ENCODE measurements at regions not wholly inside any gene's neighbourhood (a gene's known extent, or its start where the extent isn't known, plus 50 kb on each side); places are given as distances from the start of the nearest gene placed in this dataset.

DNA sequence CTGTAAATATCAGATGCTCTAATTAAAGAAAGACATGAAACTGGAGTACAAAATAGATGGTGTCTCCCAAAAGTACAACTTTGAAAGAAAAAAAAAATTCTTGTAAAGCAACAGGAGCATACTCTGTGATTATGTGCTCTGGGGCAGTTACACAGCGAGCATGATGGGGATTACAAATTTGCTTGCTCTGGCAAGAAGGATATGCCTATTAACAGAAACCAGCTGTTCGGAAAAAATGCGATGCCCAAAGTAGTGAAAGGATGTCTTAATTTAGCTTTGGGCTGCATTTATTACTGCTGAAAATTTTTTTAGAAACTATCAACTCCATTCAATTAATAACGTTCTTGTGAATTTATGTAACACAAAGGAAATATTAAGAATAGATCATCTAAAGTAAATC lies 256.9 kb upstream of the TPK1 start:
- H3K36me3 ChIP-seq (ENCODE audit: insufficient read depth, low read length), result no peaks in the 10 kb centered on the region
- H3K4me1 ChIP-seq (ENCODE audit: insufficient read depth, low read length, severe bottlenecking), result no peaks in the 10 kb centered on the region
- TF ChIP-seq EZH2 (IDR thresholded peaks at IDR 0.05; ENCODE audit: borderline replicate concordance, low read length), result no peak
- TF ChIP-seq, protein P1, sequence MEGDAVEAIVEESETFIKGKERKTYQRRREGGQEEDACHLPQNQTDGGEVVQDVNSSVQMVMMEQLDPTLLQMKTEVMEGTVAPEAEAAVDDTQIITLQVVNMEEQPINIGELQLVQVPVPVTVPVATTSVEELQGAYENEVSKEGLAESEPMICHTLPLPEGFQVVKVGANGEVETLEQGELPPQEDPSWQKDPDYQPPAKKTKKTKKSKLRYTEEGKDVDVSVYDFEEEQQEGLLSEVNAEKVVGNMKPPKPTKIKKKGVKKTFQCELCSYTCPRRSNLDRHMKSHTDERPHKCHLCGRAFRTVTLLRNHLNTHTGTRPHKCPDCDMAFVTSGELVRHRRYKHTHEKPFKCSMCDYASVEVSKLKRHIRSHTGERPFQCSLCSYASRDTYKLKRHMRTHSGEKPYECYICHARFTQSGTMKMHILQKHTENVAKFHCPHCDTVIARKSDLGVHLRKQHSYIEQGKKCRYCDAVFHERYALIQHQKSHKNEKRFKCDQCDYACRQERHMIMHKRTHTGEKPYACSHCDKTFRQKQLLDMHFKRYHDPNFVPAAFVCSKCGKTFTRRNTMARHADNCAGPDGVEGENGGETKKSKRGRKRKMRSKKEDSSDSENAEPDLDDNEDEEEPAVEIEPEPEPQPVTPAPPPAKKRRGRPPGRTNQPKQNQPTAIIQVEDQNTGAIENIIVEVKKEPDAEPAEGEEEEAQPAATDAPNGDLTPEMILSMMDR (IDR thresholded peaks at IDR 0.05; ENCODE audit: low read length), result no peak
- H3K27me3 ChIP-seq (ENCODE audit: insufficient read depth, low read length), result no peaks in the 10 kb centered on the region
- H4K20me1 ChIP-seq (ENCODE audit: insufficient read depth, low read length), result no peaks in the 10 kb centered on the region
- H3K4me2 ChIP-seq (ENCODE audit: low read length), result no peak overlapping the region
- H3K9me2 ChIP-seq (ENCODE audit: low read depth, low read length), result no peaks in the 10 kb centered on the region
- no peak overlapping the region for H3K9ac ChIP-seq (ENCODE audit: low read length)
- no peaks in the 10 kb centered on the region for H3K9me3 ChIP-seq (ENCODE audit: low read length)
- no peak overlapping the region for H2AFZ ChIP-seq (ENCODE audit: low read length)
- no peak overlapping the region for H3K4me3 ChIP-seq (ENCODE audit: low read depth, low read length, poor library complexity, severe bottlenecking)
- H3F3A ChIP-seq (ENCODE audit: insufficient read depth, low read length), result no peaks in the 10 kb centered on the region
- H3K27ac ChIP-seq (ENCODE audit: low read depth, low read length, poor library complexity, severe bottlenecking), result no peak overlapping the region
- H3K79me2 ChIP-seq (ENCODE audit: insufficient read depth, low read length), result no peaks in the 10 kb centered on the region

DNA sequence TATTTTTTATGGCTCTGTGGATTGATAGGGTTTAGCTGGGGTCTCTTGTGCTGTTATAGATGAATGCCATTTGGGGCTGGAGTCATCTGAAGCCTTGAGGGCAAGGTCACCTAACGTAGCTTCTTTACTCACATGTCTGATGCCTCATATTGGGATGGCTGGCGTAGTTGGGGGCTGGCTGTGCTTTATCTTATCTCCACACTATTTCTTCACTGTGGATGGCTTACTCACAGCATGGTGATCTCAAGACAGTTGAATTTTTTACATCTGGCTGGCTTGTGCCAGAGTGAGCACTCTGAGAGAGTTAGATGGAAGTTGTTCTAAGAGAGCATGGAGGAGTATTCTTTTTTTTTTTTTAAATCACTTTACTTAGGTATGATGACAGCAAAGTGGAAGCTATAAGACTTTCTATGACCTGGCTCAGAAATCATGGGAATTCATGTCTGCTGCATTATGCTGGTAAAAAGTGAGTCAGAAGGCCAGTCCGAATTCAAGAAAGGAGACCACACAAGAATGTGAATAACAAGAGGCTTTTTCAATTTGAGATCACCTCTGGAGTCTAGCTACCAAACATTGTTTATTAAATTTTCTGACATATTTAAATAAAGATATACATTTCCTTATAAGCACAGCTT lies 252.4 kb upstream of the TPK1 start:
- no peak overlapping the region for H3K27ac ChIP-seq (ENCODE audit: low read depth, low read length, poor library complexity, severe bottlenecking)
- no peak overlapping the region for H3K4me2 ChIP-seq (ENCODE audit: low read length)
- TF ChIP-seq, protein P1 (IDR thresholded peaks at IDR 0.05; ENCODE audit: low read length), result no peak
- TF ChIP-seq EZH2 (IDR thresholded peaks at IDR 0.05; ENCODE audit: borderline replicate concordance, low read length), result no peak
- no peaks in the 10 kb centered on the region for H3K79me2 ChIP-seq (ENCODE audit: insufficient read depth, low read length)
- no peaks in the 10 kb centered on the region for H3K4me1 ChIP-seq (ENCODE audit: insufficient read depth, low read length, severe bottlenecking)
- H2AFZ ChIP-seq (ENCODE audit: low read length), result no peak overlapping the region
- H3K9ac ChIP-seq (ENCODE audit: low read length), result no peak overlapping the region
- no peaks in the 10 kb centered on the region for H3K36me3 ChIP-seq (ENCODE audit: insufficient read depth, low read length)
- H3K9me3 ChIP-seq (ENCODE audit: low read length), result no peaks in the 10 kb centered on the region
- H4K20me1 ChIP-seq (ENCODE audit: insufficient read depth, low read length), result no peaks in the 10 kb centered on the region
- no peaks in the 10 kb centered on the region for H3K27me3 ChIP-seq (ENCODE audit: insufficient read depth, low read length)
- H3K9me2 ChIP-seq (ENCODE audit: low read depth, low read length), result no peaks in the 10 kb centered on the region
- H3F3A ChIP-seq (ENCODE audit: insufficient read depth, low read length), result no peaks in the 10 kb centered on the region
- no peak overlapping the region for H3K4me3 ChIP-seq (ENCODE audit: low read depth, low read length, poor library complexity, severe bottlenecking)

DNA sequence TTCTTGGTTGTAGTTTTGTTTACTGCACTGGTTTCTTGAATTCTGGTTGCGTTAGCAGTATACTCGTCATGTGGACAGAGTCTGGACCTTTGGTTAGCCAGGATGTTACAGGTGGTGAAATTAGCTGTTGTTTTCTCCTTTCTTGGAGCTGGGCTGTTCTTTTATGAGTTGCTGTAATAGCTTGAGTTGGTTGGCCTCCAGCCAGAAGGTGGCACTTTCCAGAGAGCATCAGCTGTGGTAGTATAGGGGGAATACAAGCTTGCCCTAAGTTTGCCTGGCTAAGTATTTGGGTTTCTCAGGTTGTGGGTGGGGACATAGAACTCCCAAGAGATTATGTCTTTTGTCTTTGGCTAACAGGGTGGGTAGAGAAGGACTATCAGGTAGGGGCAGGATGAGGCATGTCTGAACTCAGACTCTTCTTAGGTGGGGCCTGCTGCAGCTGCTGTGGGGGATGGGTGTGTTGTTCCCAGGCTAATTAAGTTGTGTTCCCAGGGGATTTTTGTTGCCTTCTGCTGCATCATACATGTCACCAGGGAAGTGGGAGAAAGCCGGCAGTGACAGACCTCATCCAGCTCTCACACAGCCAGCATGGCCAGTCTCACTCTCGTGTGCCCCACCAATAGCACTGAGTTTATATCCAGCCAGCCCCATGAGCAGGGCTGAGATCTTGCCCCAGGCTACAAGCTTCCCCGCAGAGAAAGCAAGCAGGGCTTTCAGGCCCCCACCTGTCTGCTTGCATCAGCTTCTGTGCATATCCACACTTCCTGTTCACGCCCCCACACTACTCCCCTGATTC lies 246.7 kb upstream of the TPK1 start:
- Histone ChIP-seq H3K27ac (ENCODE audit: low read depth, low read length, poor library complexity, severe bottlenecking) (no peak overlapping the region), H3K9ac (ENCODE audit: low read length) (no peak overlapping the region), H2AFZ (ENCODE audit: low read length) (no peak overlapping the region), H3K36me3 (ENCODE audit: insufficient read depth, low read length) (no peaks in the 10 kb centered on the region), H3K4me2 (ENCODE audit: low read length) (no peak overlapping the region), H3K9me2 (ENCODE audit: low read depth, low read length) (no peaks in the 10 kb centered on the region), H3K9me3 (ENCODE audit: low read length) (no peaks in the 10 kb centered on the region), H3F3A (ENCODE audit: insufficient read depth, low read length) (no peaks in the 10 kb centered on the region), H3K4me3 (ENCODE audit: low read depth, low read length, poor library complexity, severe bottlenecking) (no peak overlapping the region), H4K20me1 (ENCODE audit: insufficient read depth, low read length) (no peaks in the 10 kb centered on the region), H3K4me1 (ENCODE audit: insufficient read depth, low read length, severe bottlenecking) (no peaks in the 10 kb centered on the region), H3K27me3 (ENCODE audit: insufficient read depth, low read length) (no peaks in the 10 kb centered on the region), H3K79me2 (ENCODE audit: insufficient read depth, low read length) (no peaks in the 10 kb centered on the region)
- TF ChIP-seq EZH2 (IDR thresholded peaks at IDR 0.05; ENCODE audit: borderline replicate concordance, low read length), result no peak
- TF ChIP-seq, protein P1 (IDR thresholded peaks at IDR 0.05; ENCODE audit: low read length), result no peak

Measured in OCI-LY1 (cell line).